Stimulated activated CD4-positive, alpha-beta T cell treated with anti-CD3 and anti-CD28 coated beads, TNF-alpha, amount 100 ng/mL, for 24 hours (primary cell): ENCODE measurements at regions not wholly inside any gene's neighbourhood (a gene's known extent, or its start where the extent isn't known, plus 50 kb on each side); places are given as distances from the start of the nearest gene placed in this dataset.

Experiments
- DNase-seq, 3 experiments: peaks; one replicate each; pipeline ENCODE4 v3.0.0-alpha.2; 2020; ENCODE audit warnings: low read depth in 3 of 3

GRCh38 chr15:97761110-97761509 lies 199.4 kb upstream of the ARRDC4 start:
- DNase-seq, result no peak

- no peak for DNase-seq
These were observed 177.3 kb upstream of the ARRDC4 start for GRCh38 chr15:97783240-97783639.

- DNase-seq, result no peak
These were observed 173.8 kb upstream of the ARRDC4 start for GRCh38 chr15:97786741-97787140.

GRCh38 chr15:97790180-97790579 lies 170.3 kb upstream of the ARRDC4 start:
- DNase-seq, result no peak

GRCh38 chr15:97791824-97792792 lies 168.4 kb upstream of the ARRDC4 start:
- DNase-seq, result no peak

- no peak for DNase-seq
These were observed 155.6 kb upstream of the ARRDC4 start for GRCh38 chr15:97804950-97805349.

- no peak for DNase-seq
These were observed 153.7 kb upstream of the ARRDC4 start for GRCh38 chr15:97806766-97807165.

GRCh38 chr15:97815835-97816234 lies 144.7 kb upstream of the ARRDC4 start:
- DNase-seq, result no peak

GRCh38 chr15:97817276-97817890 lies 143.1 kb upstream of the ARRDC4 start:
- DNase-seq, result no peak

- no peak for DNase-seq
These were observed 124.5 kb upstream of the ARRDC4 start for GRCh38 chr15:97836003-97836402.

- DNase-seq, result no peak
These were observed 122.6 kb upstream of the ARRDC4 start for GRCh38 chr15:97837896-97838295.

- no peak for DNase-seq
These were observed 121.8 kb upstream of the ARRDC4 start for GRCh38 chr15:97838606-97839210.

GRCh38 chr15:97840501-97840900 lies 120.0 kb upstream of the ARRDC4 start:
- no peak for DNase-seq

- no peak for DNase-seq
These were observed 118.9 kb upstream of the ARRDC4 start for GRCh38 chr15:97841558-97841957.

GRCh38 chr15:97849183-97849582 lies 111.3 kb upstream of the ARRDC4 start:
- DNase-seq, result no peak

- DNase-seq, result no peak
These were observed 102.2 kb upstream of the ARRDC4 start for GRCh38 chr15:97858296-97858695.

GRCh38 chr15:97861529-97862260 lies 98.8 kb upstream of the ARRDC4 start:
- no peak for DNase-seq

GRCh38 chr15:97866959-97867358 lies 93.5 kb upstream of the ARRDC4 start:
- DNase-seq, result no peak

- DNase-seq, result no peak
These were observed 92.6 kb upstream of the ARRDC4 start for GRCh38 chr15:97867870-97868269.

GRCh38 chr15:97868981-97869380 lies 91.5 kb upstream of the ARRDC4 start:
- no peak for DNase-seq

- DNase-seq, result no peak
These were observed 89.7 kb upstream of the ARRDC4 start for GRCh38 chr15:97870771-97871170.

GRCh38 chr15:97874139-97874538 lies 86.4 kb upstream of the ARRDC4 start:
- DNase-seq, result no peak
